LNCAP (cell line): ENCODE measurements at regions not wholly inside any gene's neighbourhood (a gene's known extent, or its start where the extent isn't known, plus 50 kb on each side); places are given as distances from the start of the nearest gene placed in this dataset.

ENCODE experiments used
- TF ChIP-seq, protein P1 (sequence below): fragments of 450-650 bp; IDR thresholded peaks from 2 replicates; pipeline ENCODE4 v1.5.1; 2017; ENCODE audit warnings: mild to moderate bottlenecking

DNA sequence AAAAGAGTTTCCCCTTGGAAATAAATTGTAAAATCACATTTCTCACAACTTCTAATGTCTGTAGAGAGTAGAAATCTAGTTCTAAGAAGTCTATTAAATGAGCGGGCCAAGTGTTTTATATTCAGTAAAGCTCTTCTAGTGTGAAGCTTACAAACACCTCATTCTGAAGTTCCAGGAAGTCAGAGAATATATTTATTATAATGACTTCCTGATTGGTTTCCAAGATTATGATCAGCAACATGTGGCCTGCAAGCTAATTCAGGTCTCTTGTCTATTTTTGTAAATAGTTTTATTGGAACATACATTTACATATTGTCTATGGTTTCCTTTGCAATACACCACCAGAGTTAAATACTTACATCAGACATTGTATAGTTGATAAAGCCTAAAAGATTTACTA is 603.9 kb downstream of the AMY1C start:
- TF ChIP-seq, protein P1, sequence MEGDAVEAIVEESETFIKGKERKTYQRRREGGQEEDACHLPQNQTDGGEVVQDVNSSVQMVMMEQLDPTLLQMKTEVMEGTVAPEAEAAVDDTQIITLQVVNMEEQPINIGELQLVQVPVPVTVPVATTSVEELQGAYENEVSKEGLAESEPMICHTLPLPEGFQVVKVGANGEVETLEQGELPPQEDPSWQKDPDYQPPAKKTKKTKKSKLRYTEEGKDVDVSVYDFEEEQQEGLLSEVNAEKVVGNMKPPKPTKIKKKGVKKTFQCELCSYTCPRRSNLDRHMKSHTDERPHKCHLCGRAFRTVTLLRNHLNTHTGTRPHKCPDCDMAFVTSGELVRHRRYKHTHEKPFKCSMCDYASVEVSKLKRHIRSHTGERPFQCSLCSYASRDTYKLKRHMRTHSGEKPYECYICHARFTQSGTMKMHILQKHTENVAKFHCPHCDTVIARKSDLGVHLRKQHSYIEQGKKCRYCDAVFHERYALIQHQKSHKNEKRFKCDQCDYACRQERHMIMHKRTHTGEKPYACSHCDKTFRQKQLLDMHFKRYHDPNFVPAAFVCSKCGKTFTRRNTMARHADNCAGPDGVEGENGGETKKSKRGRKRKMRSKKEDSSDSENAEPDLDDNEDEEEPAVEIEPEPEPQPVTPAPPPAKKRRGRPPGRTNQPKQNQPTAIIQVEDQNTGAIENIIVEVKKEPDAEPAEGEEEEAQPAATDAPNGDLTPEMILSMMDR, result no peak

DNA sequence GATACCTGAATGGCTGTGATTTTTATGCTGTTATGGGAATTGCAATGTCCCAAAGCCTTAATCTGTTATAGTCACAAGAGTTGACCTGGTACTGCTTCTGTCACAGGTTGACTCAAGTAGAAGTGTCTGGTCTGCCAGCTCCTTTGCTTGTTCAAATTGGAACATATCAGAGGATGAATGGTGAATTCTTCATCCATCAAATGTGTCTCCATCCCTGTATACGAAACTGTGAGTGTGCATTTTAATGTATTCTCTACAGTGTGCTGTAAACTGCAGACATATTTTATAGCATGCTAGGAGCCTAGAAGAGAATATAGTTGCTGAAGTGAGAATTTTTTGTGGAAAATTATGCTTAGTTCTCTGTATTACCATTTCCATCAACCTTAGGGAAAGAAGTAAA is 608.4 kb downstream of the AMY1C start:
- TF ChIP-seq, protein P1, result no peak

DNA sequence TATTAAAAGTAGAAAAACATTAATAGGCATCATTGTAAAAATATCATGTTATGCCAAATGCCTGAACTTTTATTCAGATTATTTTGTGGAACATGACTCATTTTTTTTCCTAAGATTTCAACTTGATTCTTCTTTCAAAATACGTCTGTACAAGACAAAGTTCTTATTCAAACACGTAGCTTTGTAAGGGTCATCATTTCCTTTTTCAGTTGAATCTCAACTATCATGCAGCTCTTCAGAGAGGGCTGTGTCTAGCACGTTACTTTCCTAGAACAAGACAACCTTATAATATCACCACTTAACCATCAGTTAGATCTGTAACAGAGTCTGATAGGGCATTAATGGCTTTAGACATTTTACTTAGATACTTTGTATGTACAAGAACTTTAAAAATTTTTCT is 608.9 kb downstream of the AMY1C start:
- TF ChIP-seq, protein P1, result no peak

DNA sequence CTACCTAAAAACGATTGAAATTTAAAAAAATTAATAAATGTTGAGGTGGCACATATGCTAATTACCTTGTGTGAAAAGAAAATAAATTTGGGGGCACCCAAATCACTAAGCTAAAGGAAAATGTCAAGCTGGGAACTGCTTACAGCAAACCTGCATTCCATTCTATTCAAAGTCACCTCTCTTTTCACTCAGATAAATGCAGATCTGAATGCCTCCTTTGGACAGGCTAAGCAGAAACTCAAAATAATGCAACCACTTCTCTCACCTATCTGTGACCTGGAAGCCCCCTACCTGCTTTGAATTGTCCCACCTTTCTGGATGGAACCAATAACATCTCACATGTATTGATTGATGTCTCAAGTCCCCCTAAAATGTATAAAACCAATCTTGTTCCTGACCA is 628.7 kb downstream of the AMY1C start:
- TF ChIP-seq, protein P1, result no peak

DNA sequence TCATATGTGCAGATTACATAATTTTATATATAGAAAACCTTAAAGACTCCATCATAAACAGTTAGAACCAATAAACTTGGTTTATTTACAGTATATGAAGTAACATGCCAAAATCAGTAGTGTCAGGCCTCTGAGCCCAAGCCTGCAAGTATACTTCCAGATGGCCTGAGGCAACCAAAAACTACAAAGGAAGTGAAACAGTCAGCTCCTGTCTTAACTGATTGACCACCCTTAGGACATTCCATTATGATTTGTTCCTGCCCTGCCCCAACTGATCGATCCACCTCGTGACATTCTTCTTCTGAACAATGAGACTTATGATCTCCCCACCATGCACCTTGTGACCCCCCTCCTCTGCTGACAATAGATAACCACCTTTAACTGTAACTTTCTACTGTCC is 630.3 kb downstream of the AMY1C start:
- TF ChIP-seq, protein P1, result no peak

DNA sequence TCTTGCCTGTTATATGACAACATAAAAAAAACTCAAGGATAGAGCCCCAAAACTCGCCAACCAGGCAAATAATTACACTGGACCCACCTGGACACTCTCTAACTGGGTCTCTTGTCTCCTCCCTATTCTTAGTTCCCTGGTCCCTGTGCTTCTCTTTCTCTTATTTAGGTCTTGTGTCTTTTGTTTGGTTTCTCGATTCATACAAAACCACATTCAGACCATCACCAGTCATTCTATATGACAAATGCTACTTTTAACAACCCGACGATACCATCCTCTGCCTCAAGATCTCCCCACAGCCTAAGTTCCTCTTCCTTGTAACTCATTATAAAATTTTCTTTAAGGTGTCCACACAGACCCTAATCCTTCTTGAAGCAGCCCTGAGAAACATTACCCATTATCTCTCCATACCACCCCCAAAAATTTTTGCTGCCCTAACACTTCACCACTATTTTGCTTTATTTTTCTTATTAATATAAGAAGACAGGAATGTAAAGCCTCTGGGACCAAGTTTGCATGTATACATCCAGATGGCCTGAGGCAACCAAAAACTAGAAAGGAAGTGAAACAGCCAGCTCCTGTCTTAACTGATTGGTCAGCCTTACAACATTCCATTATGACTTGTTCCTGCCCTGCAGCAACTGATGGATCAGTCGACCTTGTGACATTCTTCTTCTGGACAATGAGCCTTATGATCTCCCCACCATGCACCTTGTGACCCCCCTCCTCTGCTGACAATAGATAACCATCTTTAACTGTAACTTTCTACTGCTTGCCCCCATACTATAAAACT is 638.2 kb downstream of the AMY1C start:
- TF ChIP-seq, protein P1, result no peak

DNA sequence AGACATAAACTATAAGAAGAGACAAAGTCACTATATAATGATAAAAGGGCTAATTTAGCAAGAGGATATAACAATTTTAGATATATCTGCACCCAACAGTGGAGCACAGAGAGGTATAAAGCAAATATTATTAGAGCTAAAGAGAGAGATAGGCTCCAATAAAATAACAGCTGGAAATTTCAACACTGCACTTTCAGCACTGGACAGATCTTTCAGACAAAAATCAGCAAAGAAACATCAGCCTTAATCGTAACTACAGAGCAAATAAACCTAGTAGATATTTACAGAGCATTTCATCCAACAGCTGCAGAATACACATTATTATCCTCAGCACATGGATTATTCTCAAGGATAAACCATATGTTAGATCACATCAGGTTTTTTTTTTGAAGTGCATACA is 642.9 kb downstream of the AMY1C start:
- TF ChIP-seq, protein P1, result no peak

DNA sequence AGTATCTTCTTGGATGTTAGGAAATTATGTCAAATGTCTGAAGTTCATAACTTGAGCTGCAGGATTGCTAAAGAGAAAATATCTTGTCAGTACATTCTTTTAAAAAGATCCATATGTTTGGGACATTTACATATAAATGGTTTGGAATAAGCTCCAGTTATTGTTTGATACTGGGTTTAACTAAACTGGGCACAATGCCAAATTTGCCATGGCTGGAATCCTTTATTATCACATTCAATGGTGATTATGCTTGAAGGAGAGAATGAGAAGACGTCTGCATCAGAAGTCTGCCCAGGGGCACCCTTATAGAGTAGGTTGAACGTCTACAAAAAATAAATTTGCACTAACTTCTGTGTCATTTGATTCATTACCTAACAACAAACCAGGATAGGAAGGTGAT is 652.5 kb downstream of the AMY1C start:
- TF ChIP-seq, protein P1, result no peak
